ENCODE measurements at regions not wholly inside any gene's neighbourhood (a gene's known extent, or its start where the extent isn't known, plus 50 kb on each side); places are given as distances from the start of the nearest gene placed in this dataset.
A peak's percentile ranks its signal among the peaks of the same experiment; 100 is the strongest.

GRCh38 chr13:106007156-106007555, 528.3 kb downstream of the EFNB2 start:
- no peak for DNase-seq (ENCODE audit: low read depth)
- Histone ChIP-seq H3K4me3 (ENCODE audit: low read depth, low read length) (no peak overlapping the region), H3K36me3 (ENCODE audit: control insufficient read depth, insufficient read depth, low read length) (no peaks in the 10 kb centered on the region), H3K27me3 (ENCODE audit: control insufficient read depth, insufficient read depth, low read length) (no peaks in the 10 kb centered on the region)
- TF ChIP-seq CTCF (IDR thresholded peaks at IDR 0.05; ENCODE audit: insufficient read depth, low read length, severe bottlenecking) = no peak
- FAIRE-seq = no peak

- no peaks in the 10 kb centered on the region for H3K27me3 ChIP-seq (ENCODE audit: control insufficient read depth, insufficient read depth, low read length)
- FAIRE-seq (no peak), DNase-seq (ENCODE audit: low read depth) (no peak)
- no peak overlapping the region for H3K4me3 ChIP-seq (ENCODE audit: low read depth, low read length)
- TF ChIP-seq CTCF (IDR thresholded peaks at IDR 0.05; ENCODE audit: insufficient read depth, low read length, severe bottlenecking) = no peak
- no peaks in the 10 kb centered on the region for H3K36me3 ChIP-seq (ENCODE audit: control insufficient read depth, insufficient read depth, low read length)
These were observed 531.8 kb downstream of the EFNB2 start for GRCh38 chr13:106003651-106004050.

GRCh38 chr13:106001443-106001842, 534.0 kb downstream of the EFNB2 start:
- no peak for TF ChIP-seq CTCF (IDR thresholded peaks at IDR 0.05; ENCODE audit: insufficient read depth, low read length, severe bottlenecking)
- no peaks in the 10 kb centered on the region for H3K36me3 ChIP-seq (ENCODE audit: control insufficient read depth, insufficient read depth, low read length)
- H3K4me3 ChIP-seq (ENCODE audit: low read depth, low read length) = no peak overlapping the region
- no peaks in the 10 kb centered on the region for H3K27me3 ChIP-seq (ENCODE audit: control insufficient read depth, insufficient read depth, low read length)
- DNase-seq (ENCODE audit: low read depth) (no peak), FAIRE-seq (no peak)

- Histone ChIP-seq H3K27me3 (ENCODE audit: control insufficient read depth, insufficient read depth, low read length) (no peaks in the 10 kb centered on the region), H3K4me3 (ENCODE audit: low read depth, low read length) (no peak overlapping the region), H3K36me3 (ENCODE audit: control insufficient read depth, insufficient read depth, low read length) (no peaks in the 10 kb centered on the region)
- TF ChIP-seq CTCF (IDR thresholded peaks at IDR 0.05; ENCODE audit: insufficient read depth, low read length, severe bottlenecking) = no peak
- FAIRE-seq (peak; percentile 7), DNase-seq (ENCODE audit: low read depth) (no peak)
These were observed 537.6 kb downstream of the EFNB2 start for GRCh38 chr13:105997581-105998550.

GRCh38 chr13:105996391-105997025, 539.0 kb downstream of the EFNB2 start:
- DNase-seq (ENCODE audit: low read depth) (no peak), FAIRE-seq (no peak)
- no peak overlapping the region for H3K4me3 ChIP-seq (ENCODE audit: low read depth, low read length)
- no peak for TF ChIP-seq CTCF (IDR thresholded peaks at IDR 0.05; ENCODE audit: insufficient read depth, low read length, severe bottlenecking)
- H3K36me3 ChIP-seq (ENCODE audit: control insufficient read depth, insufficient read depth, low read length) = no peaks in the 10 kb centered on the region
- H3K27me3 ChIP-seq (ENCODE audit: control insufficient read depth, insufficient read depth, low read length) = no peaks in the 10 kb centered on the region
